HG03025 (cell line): ENCODE measurements at regions not wholly inside any gene's neighbourhood (a gene's known extent, or its start where the extent isn't known, plus 50 kb on each side); places are given as distances from the start of the nearest gene placed in this dataset.
A peak's percentile ranks its signal among the peaks of the same experiment; 100 is the strongest.

Experiments used
- ATAC-seq: cut with Tn5 transposase; IDR thresholded peaks from one replicate; pipeline ENCODE4 v1.9.1; 2021; ENCODE audit warnings: mild to moderate bottlenecking, moderate library complexity; ENCODE audit not compliant: unreplicated experiment, low FRiP score

DNA sequence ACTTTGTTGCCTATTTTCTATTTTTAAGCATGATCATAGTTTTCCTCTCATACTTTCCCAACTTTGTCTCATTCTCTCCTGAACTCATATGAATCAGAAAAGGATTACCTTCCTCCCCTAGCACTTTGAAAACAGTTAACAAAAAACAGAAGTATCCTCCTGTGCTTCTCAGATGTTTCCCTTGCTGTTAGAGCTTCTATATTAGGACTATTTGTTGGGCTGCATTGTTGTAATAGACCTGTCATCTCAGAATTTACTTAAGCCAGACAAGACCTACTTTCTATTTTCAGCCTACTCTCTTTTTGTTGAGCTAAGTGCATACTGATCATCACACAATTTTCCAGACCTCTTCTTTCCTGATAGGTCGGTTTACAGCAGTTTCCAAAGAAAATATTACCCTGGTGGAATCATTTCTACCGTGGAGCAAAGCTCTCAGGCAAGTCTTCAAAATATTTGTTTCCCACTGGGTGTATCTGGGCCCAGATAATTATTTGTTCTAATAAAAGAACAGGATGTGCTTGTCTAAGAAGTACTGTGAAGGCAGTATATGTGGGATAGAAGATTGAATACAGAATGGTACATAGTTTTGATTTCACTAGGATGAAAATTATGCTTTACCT lies 411.9 kb upstream of the KLF6 start:
- ATAC-seq: no peak

DNA sequence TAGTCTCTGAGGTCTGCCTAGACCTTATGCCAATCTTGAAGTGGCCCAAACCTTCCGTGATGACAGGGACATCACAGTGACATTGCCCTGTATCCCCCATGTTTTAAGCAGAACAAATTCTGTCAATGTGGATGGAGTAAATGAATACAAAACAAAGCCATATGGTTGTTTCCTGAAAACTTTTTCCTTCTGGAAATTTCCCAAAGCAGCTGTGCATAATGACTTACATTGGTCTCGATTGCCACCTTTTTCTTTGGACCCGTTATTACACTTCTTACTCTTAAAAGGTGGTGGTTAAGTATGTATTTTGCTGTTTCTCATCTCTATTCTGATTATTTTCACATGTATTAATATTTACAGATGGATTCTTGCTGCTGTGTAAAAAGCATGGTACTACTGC lies 411.2 kb upstream of the KLF6 start:
- ATAC-seq: no peak

DNA sequence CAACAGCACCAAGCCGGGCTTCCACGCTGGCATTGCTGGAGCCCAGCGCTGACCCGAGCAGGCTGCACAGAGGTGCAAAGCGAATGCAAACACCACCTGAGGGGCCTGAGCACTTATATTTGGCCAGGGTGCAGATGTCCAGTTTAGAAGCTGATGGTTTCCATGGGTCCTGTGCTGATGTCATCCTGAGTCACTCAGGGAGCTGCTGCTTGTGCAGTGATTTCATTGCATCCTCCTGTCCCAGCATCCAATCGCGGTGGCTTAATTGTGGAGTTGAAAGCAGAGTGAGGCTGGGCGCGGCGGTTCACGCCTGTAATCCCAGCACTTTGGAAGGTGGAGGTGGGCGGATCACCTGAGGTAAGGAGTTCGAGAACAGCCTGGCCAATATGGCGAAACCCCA lies 410.2 kb upstream of the KLF6 start:
- ATAC-seq: no peak

DNA sequence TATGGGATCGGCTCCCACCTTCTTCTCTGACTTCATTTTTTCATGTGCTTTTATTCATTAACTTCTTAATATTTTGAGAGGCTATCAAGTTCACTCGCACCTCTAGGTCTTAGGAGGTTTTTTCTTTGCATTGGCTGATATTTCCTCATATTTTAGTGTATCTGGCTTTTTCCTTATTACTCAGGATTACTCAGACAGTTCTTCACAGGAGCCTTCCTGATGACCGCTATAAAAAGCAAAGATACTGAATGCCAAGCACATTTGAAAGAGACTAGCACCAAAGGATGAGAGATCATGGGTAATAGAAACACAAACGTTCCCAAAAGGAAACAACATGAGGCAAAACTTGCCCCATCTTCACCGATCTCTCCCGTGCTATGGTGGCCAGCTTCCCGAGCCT lies 409.2 kb upstream of the KLF6 start:
- no peak for ATAC-seq

DNA sequence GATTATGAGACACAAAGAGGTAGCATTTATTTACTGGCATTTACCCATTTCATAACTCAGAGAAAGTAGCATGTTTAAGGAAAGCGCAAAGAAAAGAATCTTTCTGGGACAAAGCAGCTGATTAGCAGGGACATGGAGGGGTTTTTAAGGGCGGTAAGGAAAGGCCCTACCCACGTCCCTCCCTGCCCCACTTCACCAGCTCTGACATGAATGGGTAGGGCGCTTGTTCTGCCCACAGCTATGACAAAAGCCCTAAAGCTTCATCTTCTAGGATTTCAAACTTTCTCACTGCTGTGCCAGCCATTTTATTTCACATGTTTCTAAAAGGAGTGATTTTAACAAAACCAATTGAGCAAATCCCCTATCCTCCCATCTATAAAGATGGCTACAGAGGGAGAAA lies 406.9 kb upstream of the KLF6 start:
- no peak for ATAC-seq

DNA sequence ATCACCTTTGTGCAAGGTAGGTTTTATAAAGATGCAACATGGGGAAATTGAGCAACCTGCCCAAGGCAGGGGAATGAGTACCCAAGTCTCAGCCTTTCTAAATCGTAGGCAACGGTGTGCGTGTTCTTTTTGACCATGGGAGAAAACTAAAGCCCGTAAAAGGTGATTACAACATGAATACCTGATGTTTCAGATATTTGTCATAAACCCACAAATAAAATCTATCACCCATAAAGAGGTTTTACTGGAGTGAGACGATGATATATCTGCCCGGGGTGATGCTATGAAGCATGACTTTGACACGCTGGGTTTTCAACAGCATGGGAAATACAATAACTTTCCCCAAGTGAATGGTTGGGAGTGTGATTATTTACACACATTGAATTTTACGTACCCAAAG lies 406.3 kb upstream of the KLF6 start:
- no peak for ATAC-seq

DNA sequence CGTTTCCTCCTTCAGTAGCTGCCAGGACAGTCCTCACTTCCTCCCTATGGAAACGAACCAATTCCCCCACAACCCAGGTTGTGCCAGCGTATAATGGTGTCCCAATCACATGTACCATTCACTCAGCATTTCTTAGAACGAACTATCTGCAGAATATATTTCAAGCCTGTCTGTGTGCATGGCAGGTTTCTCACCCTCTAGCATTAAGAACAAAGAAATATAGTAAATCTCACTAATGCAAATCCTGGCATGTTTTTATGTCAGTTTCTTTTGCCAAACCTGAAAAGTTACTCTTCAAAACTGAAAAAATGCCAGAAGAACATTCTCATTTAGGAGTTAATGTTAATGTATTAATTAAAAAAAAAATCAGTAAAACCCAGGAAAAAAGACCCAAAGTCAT lies 405.9 kb upstream of the KLF6 start:
- ATAC-seq: no peak

DNA sequence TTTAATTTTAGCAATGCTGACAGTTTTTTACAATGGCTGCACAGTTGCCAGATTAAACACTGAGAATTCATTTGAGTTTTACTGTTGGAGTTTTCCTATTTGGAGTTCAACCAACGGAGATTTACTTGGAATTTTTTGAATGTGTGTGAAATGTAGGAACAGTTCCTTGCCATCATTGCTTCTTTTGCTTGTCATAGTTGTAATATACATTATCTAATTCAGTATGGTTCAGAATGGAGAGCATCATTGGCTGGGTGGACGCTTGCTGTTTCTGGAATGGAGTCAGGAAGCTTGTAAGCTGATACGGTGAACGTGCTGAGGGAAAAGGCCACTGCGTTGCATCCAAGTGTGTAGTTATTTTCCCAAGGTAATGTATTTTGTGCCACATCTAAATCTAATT lies 404.3 kb upstream of the KLF6 start:
- ATAC-seq: no peak

DNA sequence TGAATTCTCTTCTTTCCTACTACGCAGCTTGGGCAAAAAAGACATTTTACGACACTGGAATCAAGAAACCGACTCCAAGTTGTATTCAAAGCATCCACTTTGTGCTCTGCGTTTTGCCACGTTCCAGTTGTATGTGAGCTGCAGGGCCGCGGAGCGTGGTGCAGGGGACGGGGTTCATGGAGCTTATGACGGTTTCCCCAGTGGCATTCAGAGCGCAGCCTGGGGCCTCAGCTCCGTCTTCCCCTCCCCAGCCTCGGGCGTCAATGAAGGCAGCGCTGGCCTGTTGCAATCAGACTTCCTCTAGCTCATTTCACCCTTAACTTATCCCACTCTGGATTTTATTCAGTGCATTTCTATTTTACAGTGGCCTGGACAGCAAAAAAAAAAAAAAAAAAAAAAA lies 403.4 kb upstream of the KLF6 start:
- ATAC-seq: no peak

DNA sequence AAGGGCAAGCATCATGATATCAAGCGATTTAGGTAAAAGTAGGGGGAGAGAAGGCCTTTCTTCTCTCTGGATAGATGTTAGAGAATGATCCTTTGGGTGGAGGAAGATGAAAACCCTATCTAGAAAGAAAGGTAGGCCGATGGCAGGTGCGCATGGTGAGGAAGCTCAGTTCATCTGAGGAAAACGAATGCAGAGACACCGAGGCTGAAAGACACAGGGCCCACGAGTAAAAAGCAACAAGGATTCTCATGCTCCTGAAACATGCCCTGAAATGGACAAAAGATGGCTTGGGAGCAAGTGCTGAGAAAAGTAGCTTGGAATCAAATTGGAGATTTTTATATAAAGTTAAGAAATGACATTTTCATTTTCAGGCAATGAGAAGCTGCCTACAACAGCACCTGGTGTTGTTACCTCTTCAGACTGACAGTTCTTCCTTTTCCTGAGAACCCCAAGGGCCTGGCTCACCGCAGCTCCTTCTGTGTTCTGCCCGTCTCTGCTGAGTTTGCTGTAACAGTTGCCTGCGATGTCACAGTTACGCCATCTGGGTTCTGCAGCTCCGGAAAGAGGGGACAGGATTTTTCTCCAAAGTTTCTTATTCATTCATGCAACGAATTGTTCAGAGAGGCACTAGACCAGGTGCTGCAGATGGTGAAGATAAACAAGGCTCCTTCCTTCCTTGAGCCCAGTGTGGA lies 402.0 kb upstream of the KLF6 start:
- no peak for ATAC-seq

DNA sequence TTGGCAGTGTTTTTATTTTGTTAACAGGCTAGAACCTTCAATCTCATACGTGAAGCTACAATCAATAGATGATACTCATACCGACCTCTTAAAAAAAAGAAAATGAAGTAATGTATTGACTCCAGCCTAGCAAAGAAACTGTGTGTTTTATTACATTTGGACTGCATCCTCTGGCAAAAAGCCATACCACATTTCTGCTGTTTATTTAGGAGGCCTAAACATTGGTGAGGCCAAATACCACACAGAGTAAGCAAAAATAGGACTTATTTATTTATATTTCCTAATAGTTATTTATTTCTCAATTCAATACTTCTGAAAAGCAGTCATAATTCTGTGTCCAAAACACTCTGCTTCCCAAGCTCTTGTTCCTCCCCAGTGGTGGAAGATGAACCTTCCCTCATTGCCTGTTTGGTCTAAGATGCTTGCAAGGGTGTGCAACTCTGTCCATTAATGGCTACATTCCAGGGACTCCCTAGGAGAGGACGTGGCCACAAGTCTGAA lies 398.8 kb upstream of the KLF6 start:
- ATAC-seq: no peak

DNA sequence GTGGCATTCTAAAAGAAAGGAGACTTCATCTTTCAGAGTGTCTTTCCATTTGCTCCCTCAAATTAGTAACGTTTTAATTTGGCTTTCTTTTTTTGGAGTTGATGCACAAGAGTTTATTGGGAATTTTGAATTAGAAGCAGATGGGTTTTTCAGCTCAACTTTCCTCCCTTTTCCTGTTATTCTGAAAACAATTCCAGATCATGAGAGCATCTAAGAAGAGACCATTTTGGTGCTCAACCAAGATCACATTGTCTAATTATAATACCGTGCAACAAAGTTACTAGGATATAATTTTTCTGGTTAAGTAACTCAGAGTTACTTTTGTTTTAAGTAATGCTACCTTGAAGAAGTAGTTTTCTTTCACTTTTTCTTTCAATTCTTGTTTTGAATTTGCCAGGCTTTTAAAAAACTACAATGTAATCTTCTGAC lies 396.6 kb upstream of the KLF6 start:
- ATAC-seq: no peak

DNA sequence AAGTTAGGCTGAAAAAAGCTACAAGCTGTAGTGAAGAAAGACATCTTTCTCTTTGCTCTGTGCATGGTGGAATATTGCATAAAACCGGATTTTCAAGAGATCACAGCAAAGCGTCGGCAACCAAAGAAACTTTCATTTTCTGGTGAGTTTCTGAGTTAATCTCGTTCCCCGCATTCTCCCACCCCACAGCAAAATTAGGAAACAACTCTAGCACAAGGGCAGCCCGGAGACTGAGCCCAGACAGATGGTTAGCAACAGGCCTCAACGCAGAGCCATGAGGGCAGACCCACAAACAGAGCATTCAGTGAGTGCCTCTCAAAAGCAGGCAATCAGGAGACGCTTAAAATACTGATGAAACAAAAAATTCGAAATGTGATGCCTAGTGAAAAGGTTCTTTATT lies 396.1 kb upstream of the KLF6 start:
- ATAC-seq: no peak

DNA sequence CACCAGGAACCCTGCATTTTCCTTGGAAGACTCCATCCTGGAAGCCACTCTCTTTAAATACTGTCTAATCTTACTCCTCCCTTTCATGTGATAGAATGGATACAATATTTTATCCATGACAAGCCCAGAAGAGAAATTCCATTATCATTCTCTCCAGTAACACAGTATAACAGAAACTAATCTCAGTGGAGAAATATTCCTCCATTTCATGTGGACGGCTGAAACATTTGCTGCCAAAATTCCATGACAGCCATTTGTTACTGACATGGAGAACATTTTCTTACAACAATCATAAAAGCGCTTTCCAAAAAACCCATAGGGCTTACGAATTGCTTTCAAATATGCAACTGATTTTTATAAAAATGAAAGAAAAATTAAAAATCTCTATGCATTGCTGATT lies 392.8 kb upstream of the KLF6 start:
- no peak for ATAC-seq

DNA sequence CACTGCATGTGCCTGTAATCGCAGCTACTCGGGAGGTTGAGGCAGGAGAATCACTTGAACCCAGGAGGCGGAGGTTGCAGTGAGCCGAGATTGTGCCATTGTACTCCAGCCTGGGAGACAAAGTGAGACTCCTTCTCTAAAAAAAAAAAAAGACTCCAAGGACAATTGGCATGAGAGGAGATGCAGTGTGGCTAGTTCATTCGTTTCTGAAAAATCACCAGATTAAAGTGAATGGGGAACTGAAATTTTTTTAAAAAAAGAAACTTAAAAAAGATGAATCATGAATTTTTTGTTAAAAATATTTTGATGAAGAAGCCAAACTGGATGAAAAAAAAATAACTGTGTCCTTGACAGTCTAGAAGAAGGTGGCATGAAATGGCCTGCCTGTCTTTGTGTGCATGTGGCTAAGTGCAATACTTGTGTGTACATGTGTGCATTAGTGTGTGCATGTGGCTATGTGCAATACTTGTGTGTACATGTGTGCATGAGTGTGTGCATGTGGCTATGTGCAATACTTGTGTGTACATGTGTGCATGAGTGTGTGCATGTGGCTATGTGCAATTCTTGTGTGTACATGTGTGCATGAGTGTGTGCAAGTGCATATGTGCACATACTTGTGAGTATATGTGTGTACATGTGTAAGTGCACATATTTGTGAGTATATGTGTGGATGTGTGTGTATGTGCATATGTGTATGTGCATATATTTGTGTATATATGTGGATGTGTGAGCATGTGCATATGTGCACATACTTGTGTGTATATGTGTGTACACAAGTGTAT lies 391.7 kb upstream of the KLF6 start:
- ATAC-seq: peak; percentile 24

DNA sequence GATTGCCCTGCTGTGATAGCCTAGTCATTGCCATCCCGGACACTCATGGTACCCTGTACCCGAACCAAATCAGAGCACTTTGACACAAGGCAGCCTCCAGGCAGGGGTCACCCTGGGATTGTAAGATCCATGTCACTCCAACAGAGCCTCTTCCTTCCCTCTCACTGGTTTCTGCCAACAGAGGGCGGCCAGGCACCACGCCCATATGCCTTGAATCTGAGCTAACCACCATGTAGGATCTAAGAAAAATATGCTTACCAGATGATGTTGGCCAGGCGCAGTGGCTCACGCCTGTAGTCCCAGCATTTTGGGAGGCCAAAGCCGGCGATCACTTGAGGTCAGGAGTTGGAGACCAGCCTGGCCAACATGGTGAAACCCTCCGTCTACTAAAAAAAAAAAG lies 389.2 kb upstream of the KLF6 start:
- no peak for ATAC-seq

DNA sequence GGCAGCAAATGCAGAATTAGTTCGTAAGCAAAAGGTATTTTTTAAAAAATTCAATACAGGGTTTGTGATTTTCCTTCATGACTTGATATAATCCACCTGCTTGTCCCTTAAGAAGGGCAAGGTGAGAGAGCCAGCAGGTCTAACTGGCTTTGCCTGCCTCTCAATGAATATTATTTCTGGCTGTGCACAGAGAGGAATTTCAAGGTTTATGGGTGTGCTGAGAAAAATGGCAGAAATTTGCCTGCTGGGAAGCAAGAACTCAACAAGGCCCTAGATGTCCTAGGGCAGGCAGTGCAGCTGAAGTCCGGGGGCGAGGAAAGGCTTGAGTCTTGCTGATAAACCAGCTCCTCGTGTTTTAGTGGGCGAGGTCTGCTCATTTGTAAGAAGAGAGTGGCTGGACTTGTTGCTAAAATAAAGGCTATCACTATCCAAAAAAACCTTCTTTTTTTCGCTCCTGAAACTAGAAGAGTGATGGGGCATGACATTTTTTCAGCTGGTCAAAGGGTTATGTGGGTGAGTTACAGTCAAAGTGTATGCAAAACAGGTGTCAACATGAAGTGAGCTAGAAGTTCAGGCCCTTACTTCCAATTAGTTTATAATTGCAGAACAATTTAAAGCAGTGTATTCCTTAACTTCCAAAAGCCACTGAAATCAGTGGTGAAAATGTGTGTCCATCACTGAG lies 385.8 kb upstream of the KLF6 start:
- ATAC-seq: no peak

DNA sequence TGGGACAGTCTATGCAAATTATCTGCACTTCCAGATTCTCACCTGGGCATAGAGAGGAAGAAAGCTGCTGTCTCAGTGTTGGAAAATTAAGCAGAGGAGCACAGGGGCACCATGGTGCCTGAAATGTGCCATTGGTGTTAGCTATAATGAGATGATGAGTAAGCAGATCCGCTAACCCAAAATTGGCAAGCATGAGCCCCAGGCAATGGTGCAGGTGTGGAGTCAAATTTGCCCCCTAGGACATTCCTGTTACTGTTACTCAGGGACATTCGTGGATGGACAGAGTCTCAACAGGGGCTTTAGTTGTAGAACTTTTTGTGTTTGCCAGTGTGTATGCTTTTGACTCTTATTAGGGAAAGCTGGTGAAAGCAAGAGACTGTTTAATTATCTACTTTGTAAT lies 385.2 kb upstream of the KLF6 start:
- ATAC-seq: no peak

DNA sequence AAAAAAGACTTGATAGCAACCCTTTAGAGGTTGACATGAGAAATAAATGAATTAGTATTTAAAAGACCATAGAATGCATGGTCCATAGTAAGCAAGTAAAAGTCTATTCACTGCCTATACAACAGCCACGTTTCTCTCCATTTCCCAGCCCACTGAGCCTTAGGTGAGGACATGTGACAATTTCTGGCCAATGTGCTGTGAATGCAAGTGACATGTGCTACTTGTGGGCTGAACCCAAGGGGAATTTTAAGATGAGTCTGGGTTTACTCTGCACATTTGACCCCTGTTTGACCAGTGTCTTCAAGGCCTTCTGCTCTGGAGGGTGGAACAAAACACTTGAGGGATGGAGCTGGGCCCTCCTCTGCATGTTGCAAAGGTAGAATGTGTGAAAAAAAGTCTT lies 384.4 kb upstream of the KLF6 start:
- ATAC-seq: no peak

DNA sequence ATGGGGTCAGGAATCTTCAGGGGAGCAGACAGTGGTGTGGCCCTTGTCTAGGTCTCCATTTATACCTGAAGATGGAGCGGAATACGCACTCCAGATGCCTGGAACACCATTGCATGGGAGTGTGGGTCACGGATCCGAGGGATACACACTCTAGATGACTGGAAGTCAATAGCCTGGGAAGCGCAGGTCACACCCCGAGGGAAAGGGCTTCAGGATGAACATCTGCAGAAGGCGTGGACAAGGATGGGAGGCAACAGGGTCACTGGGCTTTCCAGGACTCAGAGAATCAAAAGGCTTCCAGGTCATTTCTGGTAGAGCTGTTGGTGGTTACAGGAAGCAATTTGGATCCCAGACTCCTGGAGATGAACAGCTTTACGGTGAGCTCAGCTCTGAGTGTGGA lies 382.2 kb upstream of the KLF6 start:
- ATAC-seq: no peak
